ENCODE measurements at regions not wholly inside any gene's neighbourhood (a gene's known extent, or its start where the extent isn't known, plus 50 kb on each side); places are given as distances from the start of the nearest gene placed in this dataset.

GRCh38 chr6:8492536-8493133 lies 57.3 kb upstream of the SLC35B3 start:
- ATAC-seq (ENCODE audit: low read depth) (no peak; the same call in 2 of the 3 replicates), DNase-seq (ENCODE audit: low spot score) (no peak)
- Histone ChIP-seq H3K4me1 (ENCODE audit: insufficient read depth, poor library complexity, severe bottlenecking) (peaks cover 3% of the 10 kb centered on the region), H3K27me3 (ENCODE audit: insufficient read depth, poor library complexity, severe bottlenecking) (no peaks in the 10 kb centered on the region), H3K36me3 (ENCODE audit: low read depth) (no peaks in the 10 kb centered on the region), H3K4me3 (ENCODE audit: severe bottlenecking) (no peak overlapping the region), H3K27ac (ENCODE audit: poor library complexity, severe bottlenecking) (no peak overlapping the region), H3K9me3 (ENCODE audit: severe bottlenecking) (no peaks in the 10 kb centered on the region)
- no peak for TF ChIP-seq CTCF (IDR thresholded peaks at IDR 0.05; ENCODE audit: poor library complexity, severe bottlenecking)
